ENCODE measurements at regions not wholly inside any gene's neighbourhood (a gene's known extent, or its start where the extent isn't known, plus 50 kb on each side); places are given as distances from the start of the nearest gene placed in this dataset.

- no peak for DNase-seq (ENCODE audit: low read depth)
These were observed 319.7 kb downstream of the UACA start for GRCh38 chr15:70443486-70444273.

GRCh38 chr15:70442616-70443321 lies 320.6 kb downstream of the UACA start:
- no peak for DNase-seq (ENCODE audit: low read depth)

DNA sequence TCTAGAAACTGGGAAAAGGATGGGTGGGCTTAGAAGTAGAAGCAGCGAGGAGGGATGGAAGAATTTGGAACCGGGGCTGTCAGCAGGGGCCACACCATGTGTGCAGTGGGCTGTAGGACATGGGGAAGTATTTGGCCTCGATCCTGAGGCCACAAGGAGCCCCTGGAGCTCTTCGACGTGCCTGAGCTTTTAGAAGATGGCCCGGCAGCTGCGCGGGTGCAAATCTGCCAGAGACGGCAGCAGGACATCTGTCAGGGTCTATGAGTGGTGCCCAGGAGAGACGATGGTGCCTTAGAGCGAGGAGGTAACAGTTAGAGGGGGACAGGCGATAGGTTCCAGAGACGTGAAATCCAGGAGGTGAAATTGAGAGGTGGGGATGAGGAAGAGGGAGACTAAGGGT lies 321.1 kb downstream of the UACA start:
- no peak for DNase-seq (ENCODE audit: low read depth)

- no peak for DNase-seq (ENCODE audit: low read depth)
These were observed 322.8 kb downstream of the UACA start for GRCh38 chr15:70440416-70441138.

GRCh38 chr15:70439880-70440279 lies 323.5 kb downstream of the UACA start:
- no peak for DNase-seq (ENCODE audit: low read depth)

GRCh38 chr15:70439304-70439877 lies 324.0 kb downstream of the UACA start:
- DNase-seq (ENCODE audit: low read depth), result no peak

DNA sequence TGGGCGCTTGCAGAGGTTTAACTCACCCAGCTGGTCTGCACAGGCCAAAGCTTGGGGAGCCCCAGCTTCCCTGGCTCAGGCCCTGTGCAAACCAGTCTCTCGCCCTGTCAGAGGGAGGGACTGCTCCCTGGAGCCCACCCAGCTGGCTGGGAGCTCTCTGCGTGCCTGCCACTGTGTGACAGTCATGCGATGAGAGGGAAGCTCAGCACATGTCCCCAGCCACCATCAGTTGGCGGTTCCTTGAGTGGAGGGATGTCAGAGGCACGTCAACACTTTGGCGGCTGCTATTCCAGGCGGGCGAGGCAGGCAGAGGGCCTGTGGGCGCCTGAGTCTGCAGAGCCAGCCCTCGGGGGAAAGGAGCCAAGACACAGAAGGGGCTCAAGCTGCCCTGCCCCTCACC lies 324.6 kb downstream of the UACA start:
- no peak for DNase-seq (ENCODE audit: low read depth)

GRCh38 chr15:70437882-70438451 lies 325.4 kb downstream of the UACA start:
- no peak for DNase-seq (ENCODE audit: low read depth)

DNA sequence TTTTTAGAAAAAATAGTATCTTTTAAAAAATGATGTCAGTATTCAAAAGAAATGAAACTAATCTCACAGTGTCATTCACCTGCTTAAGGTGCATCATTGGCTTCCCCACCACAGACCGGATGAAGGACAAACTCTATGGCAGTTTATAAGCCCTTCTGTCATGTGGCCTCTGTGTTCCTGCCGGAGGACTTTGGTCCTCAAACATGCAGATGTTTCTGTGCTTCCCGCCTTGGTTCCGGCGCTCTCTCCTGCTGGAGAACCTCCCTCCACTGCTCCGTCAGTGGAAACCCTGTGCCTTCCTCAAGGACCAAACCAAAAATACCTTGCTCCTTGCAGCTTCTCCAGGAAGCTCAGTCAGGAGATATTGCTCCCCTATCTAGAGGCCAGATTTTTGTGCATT lies 326.3 kb downstream of the UACA start:
- no peak for DNase-seq (ENCODE audit: low read depth)

GRCh38 chr15:70436428-70436827 lies 326.9 kb downstream of the UACA start:
- DNase-seq (ENCODE audit: low read depth), result no peak

GRCh38 chr15:70435872-70436271 lies 327.5 kb downstream of the UACA start:
- DNase-seq (ENCODE audit: low read depth), result no peak

DNA sequence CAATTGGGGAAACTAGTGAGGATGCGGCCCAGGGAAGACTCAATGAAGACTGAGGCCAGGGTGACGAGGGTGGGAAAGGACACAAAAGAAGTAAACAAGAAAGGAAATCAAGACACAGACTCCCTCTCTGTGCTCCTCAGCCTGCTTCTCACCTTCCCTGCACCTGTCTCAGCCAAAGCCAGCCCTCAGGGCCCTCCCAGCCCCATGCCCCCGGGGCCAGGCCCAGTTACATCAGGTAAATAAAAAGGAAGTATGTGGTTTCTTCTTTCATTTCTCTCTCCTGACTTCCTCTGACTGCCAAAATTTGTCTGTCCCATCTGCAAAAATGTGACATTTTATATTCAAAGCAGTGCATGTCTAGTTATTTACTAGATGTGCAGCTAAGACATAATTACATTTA lies 328.0 kb downstream of the UACA start:
- no peak for DNase-seq (ENCODE audit: low read depth)

GRCh38 chr15:70433586-70434324 lies 329.6 kb downstream of the UACA start:
- DNase-seq (ENCODE audit: low read depth), result no peak

- DNase-seq (ENCODE audit: low read depth), result no peak
These were observed 330.3 kb downstream of the UACA start for GRCh38 chr15:70432924-70433495.

GRCh38 chr15:70431854-70432253 lies 331.5 kb downstream of the UACA start:
- no peak for DNase-seq (ENCODE audit: low read depth)

GRCh38 chr15:70430069-70430468 lies 332.4 kb upstream of the TLE3 start:
- no peak for DNase-seq (ENCODE audit: low read depth)

GRCh38 chr15:70429056-70429722 lies 331.5 kb upstream of the TLE3 start:
- DNase-seq (ENCODE audit: low read depth), result no peak

DNA sequence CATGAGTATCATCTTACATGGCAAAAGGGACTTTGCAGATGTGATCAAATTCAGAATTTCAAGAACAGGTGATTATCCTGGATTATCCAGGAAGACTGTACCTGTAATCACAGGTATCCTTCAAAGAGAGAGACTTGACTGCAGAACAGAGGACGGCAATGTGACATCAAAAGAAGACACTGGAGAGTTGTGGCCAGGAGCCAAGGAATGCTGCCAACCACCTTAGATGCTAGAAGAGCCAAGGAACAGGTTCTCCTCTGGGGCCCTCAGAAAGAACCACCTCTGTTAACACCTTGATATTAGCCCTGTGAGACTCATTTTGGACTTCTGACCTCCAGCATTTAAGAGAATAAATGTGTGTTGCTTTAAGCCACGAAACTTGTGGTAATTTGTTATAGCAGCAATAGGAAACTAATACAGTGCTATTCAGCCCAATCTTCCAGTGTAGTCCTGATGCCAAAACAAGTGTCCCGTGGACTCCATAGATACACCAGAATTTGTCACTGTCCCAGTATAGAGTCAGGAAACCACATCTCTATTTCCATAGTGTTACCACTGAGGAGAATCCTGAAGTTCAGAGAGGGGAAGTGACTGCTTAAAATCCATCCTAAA lies 330.6 kb upstream of the TLE3 start:
- no peak for DNase-seq (ENCODE audit: low read depth)

GRCh38 chr15:70427167-70428120 lies 329.7 kb upstream of the TLE3 start:
- DNase-seq (ENCODE audit: low read depth), result no peak

Measured in stimulated activated CD8-positive, alpha-beta memory T cell treated with anti-CD3 and anti-CD28 coated beads, Interleukin-4, amount 100 ng/mL, for 24 hours (primary cell).